Astrocyte (in vitro differentiated cells and primary cell): ENCODE measurements at regions not wholly inside any gene's neighbourhood (a gene's known extent, or its start where the extent isn't known, plus 50 kb on each side); places are given as distances from the start of the nearest gene placed in this dataset.
"Not testable (repeated sequence)": the region's sequence is repeated elsewhere in the genome, so short reads cannot be mapped to it uniquely, and the experiment has no call there.

ENCODE experiments used
- EZH2 ChIP-seq: IDR thresholded peaks from 2 replicates; pipeline ENCODE4 v1.6.1; 2012; ENCODE audit warnings: mild to moderate bottlenecking, low read length, inconsistent platforms; ENCODE audit not compliant: insufficient read depth
- TF ChIP-seq, protein P1 (sequence below): IDR thresholded peaks from 2 replicates; pipeline ENCODE4 v1.5.1; 2011; ENCODE audit warnings: low read depth, mild to moderate bottlenecking, inconsistent platforms, low read length, moderate library complexity; ENCODE audit not compliant: insufficient read depth

DNA sequence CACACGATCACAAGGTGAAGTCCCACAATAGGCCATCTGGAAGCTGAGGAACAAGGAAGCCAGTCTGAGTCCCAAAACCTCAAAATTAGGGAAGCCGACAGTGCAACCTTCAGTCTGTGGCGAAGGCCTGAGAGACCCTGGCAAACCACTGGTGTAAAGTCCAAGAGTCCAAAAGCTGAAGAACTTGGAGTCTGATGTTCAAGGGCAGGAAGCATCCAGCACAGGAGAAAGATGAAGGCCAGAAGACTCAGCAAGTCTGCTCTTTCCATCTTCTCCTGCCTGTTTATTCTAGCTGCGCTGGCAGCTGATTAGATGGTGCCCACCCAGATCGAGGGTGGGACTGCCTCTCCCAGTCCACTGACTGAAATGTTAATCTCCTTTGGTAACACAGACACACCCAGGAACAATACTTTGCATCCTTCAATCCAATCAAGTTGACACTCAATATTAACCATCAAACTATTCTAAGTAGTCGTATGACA lies 112.3 kb downstream of the MYCN start:
- TF ChIP-seq EZH2 = not testable (repeated sequence)
- TF ChIP-seq, protein P1, sequence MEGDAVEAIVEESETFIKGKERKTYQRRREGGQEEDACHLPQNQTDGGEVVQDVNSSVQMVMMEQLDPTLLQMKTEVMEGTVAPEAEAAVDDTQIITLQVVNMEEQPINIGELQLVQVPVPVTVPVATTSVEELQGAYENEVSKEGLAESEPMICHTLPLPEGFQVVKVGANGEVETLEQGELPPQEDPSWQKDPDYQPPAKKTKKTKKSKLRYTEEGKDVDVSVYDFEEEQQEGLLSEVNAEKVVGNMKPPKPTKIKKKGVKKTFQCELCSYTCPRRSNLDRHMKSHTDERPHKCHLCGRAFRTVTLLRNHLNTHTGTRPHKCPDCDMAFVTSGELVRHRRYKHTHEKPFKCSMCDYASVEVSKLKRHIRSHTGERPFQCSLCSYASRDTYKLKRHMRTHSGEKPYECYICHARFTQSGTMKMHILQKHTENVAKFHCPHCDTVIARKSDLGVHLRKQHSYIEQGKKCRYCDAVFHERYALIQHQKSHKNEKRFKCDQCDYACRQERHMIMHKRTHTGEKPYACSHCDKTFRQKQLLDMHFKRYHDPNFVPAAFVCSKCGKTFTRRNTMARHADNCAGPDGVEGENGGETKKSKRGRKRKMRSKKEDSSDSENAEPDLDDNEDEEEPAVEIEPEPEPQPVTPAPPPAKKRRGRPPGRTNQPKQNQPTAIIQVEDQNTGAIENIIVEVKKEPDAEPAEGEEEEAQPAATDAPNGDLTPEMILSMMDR = not testable (repeated sequence)
